RWPE1 (cell line): ENCODE measurements at regions not wholly inside any gene's neighbourhood (a gene's known extent, or its start where the extent isn't known, plus 50 kb on each side); places are given as distances from the start of the nearest gene placed in this dataset.

Experiments
- CTCF ChIA-PET: fragments of 350-600 bp; sonication (Branson Sonifier 250); formaldehyde crosslinking; extraction: SDS; loops from one replicate; lab custom pipeline; 2021; lab: Yijun Ruan, JAX
- POLR2A ChIA-PET: fragments of 400-600 bp; formaldehyde crosslinking; extraction: SDS; loops from one replicate; lab custom pipeline; 2020; ENCODE audit warnings: antibody characterized with exemption; ENCODE audit not compliant: low non-redundant PET; lab: Yijun Ruan, JAX
- DNase-seq: peaks from one replicate; pipeline ENCODE4 v3.0.0; 2012; ENCODE audit warnings: low spot score
- H3K27ac ChIP-seq: fragments of 450-650 bp; 2 replicates; pipeline ENCODE4 v1.5.1; 2017
- CTCF ChIP-seq: fragments of 450-650 bp; conservative IDR thresholded peaks from 2 replicates; pipeline ENCODE4 v1.5.1; 2017; ENCODE audit warnings: low read depth, mild to moderate bottlenecking

GRCh38 chr3:146966124-146966523 is 361.0 kb upstream of the PLSCR5 start:
- ChIA-PET POLR2A (no interaction called here), CTCF (interaction anchor here (0.7 kb wide), 1 partner anchor 374 kb away, joined by 3 read pairs; no protein-coding TSS in a partner anchor)
- no peak overlapping the region for H3K27ac ChIP-seq
- no peak for DNase-seq
- TF ChIP-seq CTCF: no peak

GRCh38 chr3:146953511-146953981 is 348.4 kb upstream of the PLSCR5 start:
- POLR2A ChIA-PET: no interaction called here
- CTCF ChIA-PET: no interaction called here
- no peak overlapping the region for H3K27ac ChIP-seq

GRCh38 chr3:146948985-146949384 is 343.8 kb upstream of the PLSCR5 start:
- no peak for DNase-seq
- no peak for TF ChIP-seq CTCF
- no peak overlapping the region for H3K27ac ChIP-seq
- CTCF ChIA-PET: no interaction called here
- POLR2A ChIA-PET: no interaction called here

More at GRCh38 chr3:146953511-146953981, 348.4 kb upstream of the PLSCR5 start:
- TF ChIP-seq CTCF: no peak
- no peak for DNase-seq

DNA sequence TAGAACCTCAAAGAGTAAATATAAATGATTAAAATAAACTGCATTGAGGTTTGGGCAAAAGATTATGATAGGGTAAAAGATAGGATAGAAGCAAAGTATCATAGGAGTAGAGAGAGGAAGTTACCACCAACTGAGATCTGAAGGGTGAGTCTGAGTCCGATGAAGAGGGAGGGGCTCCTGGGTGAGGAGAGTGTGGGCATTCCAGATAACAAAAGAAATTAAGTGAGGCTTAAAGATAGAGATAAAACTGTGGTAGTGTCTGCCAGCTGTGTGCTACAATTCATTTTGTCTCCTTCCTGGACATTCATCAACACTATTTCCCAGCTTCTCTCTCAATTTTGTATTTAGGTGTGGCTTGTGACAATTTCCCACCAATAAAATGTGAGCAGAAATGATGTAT is 343.0 kb upstream of the PLSCR5 start:
- POLR2A ChIA-PET: no interaction called here

DNA sequence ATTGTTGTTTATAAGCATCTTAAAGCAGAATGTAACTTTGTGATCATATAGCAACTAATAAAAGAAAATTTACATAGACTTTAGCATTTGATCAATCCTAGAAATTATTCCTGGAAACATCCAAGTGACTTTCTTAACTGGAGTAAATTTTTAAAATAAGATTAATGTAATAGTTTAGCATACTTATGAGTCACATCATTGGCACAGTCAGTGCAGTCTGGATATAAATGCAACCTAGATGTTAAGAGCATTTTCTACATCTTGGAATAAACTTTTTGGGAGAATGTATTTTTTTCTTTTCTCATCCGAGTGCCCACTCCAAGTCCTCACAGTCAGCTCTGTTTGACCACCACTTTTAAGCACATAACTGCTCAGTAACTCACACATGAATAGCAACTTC is 324.6 kb upstream of the PLSCR5 start:
- ChIA-PET POLR2A (no interaction called here), CTCF (no interaction called here)
- DNase-seq: no peak
- TF ChIP-seq CTCF: no peak
- no peak overlapping the region for H3K27ac ChIP-seq

More for the DNA sequence above, 343.0 kb upstream of the PLSCR5 start:
- no peak overlapping the region for H3K27ac ChIP-seq
- CTCF ChIA-PET: no interaction called here
- TF ChIP-seq CTCF: no peak
- DNase-seq: no peak

GRCh38 chr3:146928421-146929059 is 323.4 kb upstream of the PLSCR5 start:
- POLR2A ChIA-PET: no interaction called here
- no peak for DNase-seq

More at GRCh38 chr3:146928421-146929059, 323.4 kb upstream of the PLSCR5 start:
- CTCF ChIA-PET: interaction anchor here (0.7 kb wide), 1 partner anchor 287 kb away, joined by 4 read pairs; no protein-coding TSS in a partner anchor
- no peak overlapping the region for H3K27ac ChIP-seq
- no peak for TF ChIP-seq CTCF
